WTC11 (cell line): ENCODE measurements at regions not wholly inside any gene's neighbourhood (a gene's known extent, or its start where the extent isn't known, plus 50 kb on each side); places are given as distances from the start of the nearest gene placed in this dataset.

ENCODE experiments used
- ATAC-seq: fragments of 200-7000 bp; cut with Tn5 transposase; 2 replicates; pipeline ENCODE4 v1.10.0; 2021; ENCODE audit warnings: mild to moderate bottlenecking, moderate library complexity
- CTCF ChIA-PET: fragments of 300-600 bp; sonication (Branson Sonifier 250); formaldehyde crosslinking; loops from one replicate; lab custom pipeline; 2021; ENCODE audit warnings: antibody characterized with exemption; lab: Charles Lee
- POLR2A ChIA-PET: fragments of 350-600 bp; sonication (Branson Sonifier 250); formaldehyde crosslinking; loops from one replicate; lab custom pipeline; 2021; ENCODE audit warnings: antibody characterized with exemption; lab: Charles Lee
- DNase-seq: peaks from one replicate; pipeline ENCODE4 v3.0.0; 2021; ENCODE audit warnings: low spot score
- H3K27ac Mint-ChIP-seq: 2 replicates; pipeline ENCODE4 v1.8.0; 2021; ENCODE audit warnings: mixed read lengths
- H3K27me3 Mint-ChIP-seq: 2 replicates; pipeline ENCODE4 v1.8.0; 2021; ENCODE audit warnings: low read depth, mild to moderate bottlenecking, moderate library complexity, mixed read lengths
- H3K36me3 Mint-ChIP-seq: 2 replicates; pipeline ENCODE4 v1.8.0; 2021; ENCODE audit warnings: mixed read lengths
- H3K4me1 Mint-ChIP-seq: 2 replicates; pipeline ENCODE4 v1.8.0; 2022; ENCODE audit warnings: mixed read lengths
- H3K4me3 Mint-ChIP-seq: 2 replicates; pipeline ENCODE4 v1.8.0; 2021; ENCODE audit warnings: mild to moderate bottlenecking, moderate library complexity, mixed read lengths
- H3K9me3 Mint-ChIP-seq: 2 replicates; pipeline ENCODE4 v1.8.0; 2021; ENCODE audit warnings: mixed read lengths
- ATF1 ChIP-seq: sonication (generic); formaldehyde crosslinking; IDR thresholded peaks from 2 replicates; pipeline ENCODE4 v1.8.1; 2023; ENCODE audit warnings: mild to moderate bottlenecking, moderate library complexity, missing genetic modification reagents
- FOXK1 ChIP-seq: sonication (generic); formaldehyde crosslinking; IDR thresholded peaks from 2 replicates; pipeline ENCODE4 v1.8.0; 2022; ENCODE audit warnings: mild to moderate bottlenecking, moderate library complexity, missing genetic modification reagents
- GABPB1 ChIP-seq: sonication (generic); formaldehyde crosslinking; IDR thresholded peaks from 2 replicates; pipeline ENCODE4 v1.8.1; 2023; ENCODE audit warnings: mild to moderate bottlenecking, missing genetic modification reagents
- HMGA2 ChIP-seq: fragments of 250-450 bp; sonication (Bioruptor Pico); IDR thresholded peaks from 2 replicates; pipeline ENCODE4 v1.4.0; 2021; ENCODE audit warnings: mild to moderate bottlenecking, moderate library complexity
- NFE2L1 ChIP-seq: sonication (generic); formaldehyde crosslinking; IDR thresholded peaks from 2 replicates; pipeline ENCODE4 v1.8.1; 2023; ENCODE audit warnings: missing genetic modification reagents
- OVOL2 ChIP-seq: fragments of 250-450 bp; sonication (Bioruptor Pico); IDR thresholded peaks from 2 replicates; pipeline ENCODE4 v1.9.0; 2021; ENCODE audit warnings: mild to moderate bottlenecking, borderline replicate concordance
- SMAD4 ChIP-seq: sonication (generic); formaldehyde crosslinking; IDR thresholded peaks from 2 replicates; pipeline ENCODE4 v1.8.0; 2022; ENCODE audit warnings: mild to moderate bottlenecking, missing genetic modification reagents
- TEAD4 ChIP-seq: sonication (generic); formaldehyde crosslinking; IDR thresholded peaks from 2 replicates; pipeline ENCODE4 v1.8.0; 2022; ENCODE audit warnings: mild to moderate bottlenecking, missing genetic modification reagents
- ZNF219 ChIP-seq: sonication (generic); formaldehyde crosslinking; IDR thresholded peaks from 2 replicates; pipeline ENCODE4 v1.8.0; 2023; ENCODE audit warnings: missing genetic modification reagents, mild to moderate bottlenecking, borderline replicate concordance
- ZNF263 ChIP-seq: sonication (generic); formaldehyde crosslinking; IDR thresholded peaks from 2 replicates; pipeline ENCODE4 v1.8.1; 2022; ENCODE audit warnings: low read depth, mild to moderate bottlenecking, moderate library complexity, missing genetic modification reagents
- ZNF396 ChIP-seq: fragments of 250-450 bp; sonication (Bioruptor Pico); IDR thresholded peaks from 2 replicates; pipeline ENCODE4 v1.8.0; 2021; ENCODE audit warnings: mild to moderate bottlenecking, moderate library complexity, borderline replicate concordance
- ZNF416 ChIP-seq: fragments of 250-450 bp; sonication (Bioruptor Pico); IDR thresholded peaks from 2 replicates; pipeline ENCODE4 v1.9.0; 2021; ENCODE audit warnings: mild to moderate bottlenecking, inconsistent platforms
- ZNF423 ChIP-seq: fragments of 250-450 bp; sonication (Bioruptor Pico); IDR thresholded peaks from 2 replicates; pipeline ENCODE4 v2.1.2; 2022; ENCODE audit warnings: mild to moderate bottlenecking, moderate library complexity
- TF ChIP-seq, protein P1 (sequence below): fragments of 250-450 bp; sonication (Bioruptor Pico); IDR thresholded peaks from 2 replicates; pipeline ENCODE4 v1.9.0; 2021; ENCODE audit warnings: mild to moderate bottlenecking
- TF ChIP-seq, protein P2 (sequence below): fragments of 250-450 bp; sonication (Bioruptor Pico); IDR thresholded peaks from 2 replicates; pipeline ENCODE4 v2.1.2; 2022; ENCODE audit warnings: mild to moderate bottlenecking, moderate library complexity
- TF ChIP-seq, protein P3 (sequence below): sonication (generic); formaldehyde crosslinking; IDR thresholded peaks from 2 replicates; pipeline ENCODE4 v1.8.0; 2023; ENCODE audit warnings: mild to moderate bottlenecking, missing genetic modification reagents
- TF ChIP-seq, protein P4 (sequence below): fragments of 250-450 bp; sonication (Bioruptor Pico); IDR thresholded peaks from 2 replicates; pipeline ENCODE4 v1.9.0; 2021; ENCODE audit warnings: mild to moderate bottlenecking
- TF ChIP-seq, protein P5 (sequence below): sonication (generic); formaldehyde crosslinking; IDR thresholded peaks from 2 replicates; pipeline ENCODE4 v1.8.1; 2022; ENCODE audit warnings: low read depth, mild to moderate bottlenecking, moderate library complexity, missing genetic modification reagents, borderline replicate concordance
- TF ChIP-seq, protein P6 (sequence below): sonication (generic); formaldehyde crosslinking; IDR thresholded peaks from 2 replicates; pipeline ENCODE4 v1.8.1; 2022; ENCODE audit warnings: mild to moderate bottlenecking, missing genetic modification reagents, moderate library complexity, borderline replicate concordance
- TF ChIP-seq, protein P7 (sequence below): sonication (generic); formaldehyde crosslinking; IDR thresholded peaks from 2 replicates; pipeline ENCODE4 v1.8.1; 2023; ENCODE audit warnings: mild to moderate bottlenecking, missing genetic modification reagents, moderate library complexity
- TF ChIP-seq, protein P8 (sequence below): sonication (generic); formaldehyde crosslinking; IDR thresholded peaks from 2 replicates; pipeline ENCODE4 v1.8.0; 2022; ENCODE audit warnings: mild to moderate bottlenecking, missing genetic modification reagents

DNA sequence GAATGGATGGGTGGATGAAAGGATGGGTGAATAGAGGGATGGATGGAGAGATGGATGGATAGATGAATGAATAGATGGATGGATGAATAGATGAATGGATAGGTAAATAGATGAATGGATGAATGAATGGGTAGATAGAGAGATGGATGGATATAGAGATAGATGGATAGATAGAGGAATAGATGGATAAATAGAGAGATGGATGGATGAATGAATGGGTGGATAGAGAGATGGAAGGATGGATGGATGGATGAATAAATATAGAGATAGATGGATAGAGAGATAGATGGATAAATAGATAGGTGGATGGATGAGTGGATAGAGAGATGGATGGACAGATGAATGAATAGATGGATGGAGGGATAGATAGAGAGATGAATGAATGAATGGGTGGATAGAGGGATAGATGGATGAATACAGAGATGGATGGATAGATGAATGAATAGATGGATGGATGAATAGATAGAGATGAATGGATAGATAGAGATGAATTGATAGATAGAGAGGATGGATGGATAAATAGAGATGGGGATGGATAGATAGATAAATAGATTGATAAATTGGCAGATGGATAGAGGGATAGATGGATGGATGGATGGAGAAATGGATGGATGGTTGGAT lies 106.7 kb upstream of the SOX1 start (continued):
- TF ChIP-seq, protein P1, sequence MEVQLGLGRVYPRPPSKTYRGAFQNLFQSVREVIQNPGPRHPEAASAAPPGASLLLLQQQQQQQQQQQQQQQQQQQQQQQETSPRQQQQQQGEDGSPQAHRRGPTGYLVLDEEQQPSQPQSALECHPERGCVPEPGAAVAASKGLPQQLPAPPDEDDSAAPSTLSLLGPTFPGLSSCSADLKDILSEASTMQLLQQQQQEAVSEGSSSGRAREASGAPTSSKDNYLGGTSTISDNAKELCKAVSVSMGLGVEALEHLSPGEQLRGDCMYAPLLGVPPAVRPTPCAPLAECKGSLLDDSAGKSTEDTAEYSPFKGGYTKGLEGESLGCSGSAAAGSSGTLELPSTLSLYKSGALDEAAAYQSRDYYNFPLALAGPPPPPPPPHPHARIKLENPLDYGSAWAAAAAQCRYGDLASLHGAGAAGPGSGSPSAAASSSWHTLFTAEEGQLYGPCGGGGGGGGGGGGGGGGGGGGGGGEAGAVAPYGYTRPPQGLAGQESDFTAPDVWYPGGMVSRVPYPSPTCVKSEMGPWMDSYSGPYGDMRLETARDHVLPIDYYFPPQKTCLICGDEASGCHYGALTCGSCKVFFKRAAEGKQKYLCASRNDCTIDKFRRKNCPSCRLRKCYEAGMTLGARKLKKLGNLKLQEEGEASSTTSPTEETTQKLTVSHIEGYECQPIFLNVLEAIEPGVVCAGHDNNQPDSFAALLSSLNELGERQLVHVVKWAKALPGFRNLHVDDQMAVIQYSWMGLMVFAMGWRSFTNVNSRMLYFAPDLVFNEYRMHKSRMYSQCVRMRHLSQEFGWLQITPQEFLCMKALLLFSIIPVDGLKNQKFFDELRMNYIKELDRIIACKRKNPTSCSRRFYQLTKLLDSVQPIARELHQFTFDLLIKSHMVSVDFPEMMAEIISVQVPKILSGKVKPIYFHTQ (CRISPR knock-in tag) = no peak
- no peak for TF ChIP-seq FOXK1 (CRISPR knock-in tag)

DNA sequence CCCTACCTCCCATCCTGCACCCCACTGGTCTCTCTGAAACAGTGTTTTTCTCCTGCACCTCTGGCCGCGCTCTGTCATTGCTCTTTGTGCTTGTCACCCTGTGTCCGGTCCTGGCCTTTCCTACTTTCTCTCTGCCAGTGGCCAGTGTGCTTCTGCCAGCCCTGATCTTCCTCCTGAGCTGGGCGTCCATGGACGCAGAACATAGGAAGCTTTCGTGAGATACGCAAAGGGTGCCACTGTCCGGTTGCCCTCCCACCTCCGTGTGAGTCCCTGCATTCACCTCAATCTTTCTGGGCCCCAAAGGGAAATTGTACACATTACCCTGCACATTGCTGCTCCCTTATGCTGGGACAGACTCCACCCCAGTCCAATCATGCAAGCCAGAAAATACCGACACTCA lies 105.7 kb upstream of the SOX1 start:
- CTCF ChIA-PET = no interaction called here
- Mint-ChIP-seq H3K27ac (no peak overlapping the region), H3K27me3 (0 out of 2 replicates have a peak, but pooled peaks cover 3% of the 10 kb centered on the region), H3K4me1 (no peaks in the 10 kb centered on the region), H3K4me3 (no peak overlapping the region), H3K9me3 (no peaks in the 10 kb centered on the region), H3K36me3 (no peaks in the 10 kb centered on the region)
- POLR2A ChIA-PET = no interaction called here
- TF ChIP-seq, protein P2, sequence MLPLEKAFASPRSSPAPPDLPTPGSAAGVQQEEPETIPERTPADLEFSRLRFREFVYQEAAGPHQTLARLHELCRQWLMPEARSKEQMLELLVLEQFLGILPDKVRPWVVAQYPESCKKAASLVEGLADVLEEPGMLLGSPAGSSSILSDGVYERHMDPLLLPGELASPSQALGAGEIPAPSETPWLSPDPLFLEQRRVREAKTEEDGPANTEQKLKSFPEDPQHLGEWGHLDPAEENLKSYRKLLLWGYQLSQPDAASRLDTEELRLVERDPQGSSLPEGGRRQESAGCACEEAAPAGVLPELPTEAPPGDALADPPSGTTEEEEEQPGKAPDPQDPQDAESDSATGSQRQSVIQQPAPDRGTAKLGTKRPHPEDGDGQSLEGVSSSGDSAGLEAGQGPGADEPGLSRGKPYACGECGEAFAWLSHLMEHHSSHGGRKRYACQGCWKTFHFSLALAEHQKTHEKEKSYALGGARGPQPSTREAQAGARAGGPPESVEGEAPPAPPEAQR = no peak
- TF ChIP-seq ZNF396 (CRISPR knock-in tag) (no peak), ZNF416 (CRISPR knock-in tag) (no peak), HMGA2 (CRISPR knock-in tag) (no peak), NFE2L1 (CRISPR knock-in tag) (no peak), ATF1 (CRISPR knock-in tag) (no peak), ZNF219 (CRISPR knock-in tag) (no peak), ZNF263 (CRISPR knock-in tag) (no peak)
- TF ChIP-seq, protein P3, sequence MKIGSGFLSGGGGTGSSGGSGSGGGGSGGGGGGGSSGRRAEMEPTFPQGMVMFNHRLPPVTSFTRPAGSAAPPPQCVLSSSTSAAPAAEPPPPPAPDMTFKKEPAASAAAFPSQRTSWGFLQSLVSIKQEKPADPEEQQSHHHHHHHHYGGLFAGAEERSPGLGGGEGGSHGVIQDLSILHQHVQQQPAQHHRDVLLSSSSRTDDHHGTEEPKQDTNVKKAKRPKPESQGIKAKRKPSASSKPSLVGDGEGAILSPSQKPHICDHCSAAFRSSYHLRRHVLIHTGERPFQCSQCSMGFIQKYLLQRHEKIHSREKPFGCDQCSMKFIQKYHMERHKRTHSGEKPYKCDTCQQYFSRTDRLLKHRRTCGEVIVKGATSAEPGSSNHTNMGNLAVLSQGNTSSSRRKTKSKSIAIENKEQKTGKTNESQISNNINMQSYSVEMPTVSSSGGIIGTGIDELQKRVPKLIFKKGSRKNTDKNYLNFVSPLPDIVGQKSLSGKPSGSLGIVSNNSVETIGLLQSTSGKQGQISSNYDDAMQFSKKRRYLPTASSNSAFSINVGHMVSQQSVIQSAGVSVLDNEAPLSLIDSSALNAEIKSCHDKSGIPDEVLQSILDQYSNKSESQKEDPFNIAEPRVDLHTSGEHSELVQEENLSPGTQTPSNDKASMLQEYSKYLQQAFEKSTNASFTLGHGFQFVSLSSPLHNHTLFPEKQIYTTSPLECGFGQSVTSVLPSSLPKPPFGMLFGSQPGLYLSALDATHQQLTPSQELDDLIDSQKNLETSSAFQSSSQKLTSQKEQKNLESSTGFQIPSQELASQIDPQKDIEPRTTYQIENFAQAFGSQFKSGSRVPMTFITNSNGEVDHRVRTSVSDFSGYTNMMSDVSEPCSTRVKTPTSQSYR (CRISPR knock-in tag) = no peak
- TF ChIP-seq, protein P4, sequence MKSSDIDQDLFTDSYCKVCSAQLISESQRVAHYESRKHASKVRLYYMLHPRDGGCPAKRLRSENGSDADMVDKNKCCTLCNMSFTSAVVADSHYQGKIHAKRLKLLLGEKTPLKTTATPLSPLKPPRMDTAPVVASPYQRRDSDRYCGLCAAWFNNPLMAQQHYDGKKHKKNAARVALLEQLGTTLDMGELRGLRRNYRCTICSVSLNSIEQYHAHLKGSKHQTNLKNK (CRISPR knock-in tag) = no peak
- ATAC-seq = no peak
- DNase-seq = no peak

DNA sequence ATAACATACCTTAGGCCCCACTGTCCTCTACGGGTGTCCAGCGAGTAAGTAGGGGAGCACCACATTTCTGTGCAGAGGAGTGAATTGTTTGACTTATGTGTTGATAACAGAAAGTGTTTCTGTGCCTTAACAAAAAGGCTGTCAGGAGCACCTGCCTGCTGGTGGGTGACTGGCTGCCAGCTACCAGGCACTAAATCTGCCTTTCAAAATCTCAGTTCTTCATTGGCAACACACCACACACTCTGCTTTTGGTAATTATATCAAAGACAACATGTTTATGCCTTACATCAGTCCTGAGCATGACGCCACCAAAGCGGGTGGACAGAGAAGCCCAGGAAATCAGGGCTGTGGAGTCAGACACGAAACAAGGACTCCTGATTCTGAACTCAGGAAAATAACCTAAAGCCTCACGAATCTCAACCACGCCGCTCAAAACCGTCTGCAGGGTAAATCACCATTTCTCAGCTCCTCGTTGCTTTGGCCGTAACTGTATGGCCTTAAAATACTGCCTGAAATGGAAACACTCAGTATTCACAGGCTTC lies 105.2 kb upstream of the SOX1 start:
- Mint-ChIP-seq H3K9me3 (no peaks in the 10 kb centered on the region), H3K36me3 (no peaks in the 10 kb centered on the region), H3K4me1 (no peaks in the 10 kb centered on the region), H3K27me3 (0 out of 2 replicates have a peak, but pooled peaks cover 3% of the 10 kb centered on the region), H3K4me3 (no peak overlapping the region), H3K27ac (no peak overlapping the region)
- ATAC-seq = no peak
- POLR2A ChIA-PET = no interaction called here
- DNase-seq = no peak
- CTCF ChIA-PET = no interaction called here
- TF ChIP-seq, protein P5, sequence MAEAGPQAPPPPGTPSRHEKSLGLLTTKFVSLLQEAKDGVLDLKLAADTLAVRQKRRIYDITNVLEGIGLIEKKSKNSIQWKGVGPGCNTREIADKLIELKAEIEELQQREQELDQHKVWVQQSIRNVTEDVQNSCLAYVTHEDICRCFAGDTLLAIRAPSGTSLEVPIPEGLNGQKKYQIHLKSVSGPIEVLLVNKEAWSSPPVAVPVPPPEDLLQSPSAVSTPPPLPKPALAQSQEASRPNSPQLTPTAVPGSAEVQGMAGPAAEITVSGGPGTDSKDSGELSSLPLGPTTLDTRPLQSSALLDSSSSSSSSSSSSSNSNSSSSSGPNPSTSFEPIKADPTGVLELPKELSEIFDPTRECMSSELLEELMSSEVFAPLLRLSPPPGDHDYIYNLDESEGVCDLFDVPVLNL (CRISPR knock-in tag) = no peak
- TF ChIP-seq, protein P6, sequence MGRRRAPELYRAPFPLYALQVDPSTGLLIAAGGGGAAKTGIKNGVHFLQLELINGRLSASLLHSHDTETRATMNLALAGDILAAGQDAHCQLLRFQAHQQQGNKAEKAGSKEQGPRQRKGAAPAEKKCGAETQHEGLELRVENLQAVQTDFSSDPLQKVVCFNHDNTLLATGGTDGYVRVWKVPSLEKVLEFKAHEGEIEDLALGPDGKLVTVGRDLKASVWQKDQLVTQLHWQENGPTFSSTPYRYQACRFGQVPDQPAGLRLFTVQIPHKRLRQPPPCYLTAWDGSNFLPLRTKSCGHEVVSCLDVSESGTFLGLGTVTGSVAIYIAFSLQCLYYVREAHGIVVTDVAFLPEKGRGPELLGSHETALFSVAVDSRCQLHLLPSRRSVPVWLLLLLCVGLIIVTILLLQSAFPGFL (CRISPR knock-in tag) = no peak
- TF ChIP-seq OVOL2 = no peak
- TF ChIP-seq, protein P7, sequence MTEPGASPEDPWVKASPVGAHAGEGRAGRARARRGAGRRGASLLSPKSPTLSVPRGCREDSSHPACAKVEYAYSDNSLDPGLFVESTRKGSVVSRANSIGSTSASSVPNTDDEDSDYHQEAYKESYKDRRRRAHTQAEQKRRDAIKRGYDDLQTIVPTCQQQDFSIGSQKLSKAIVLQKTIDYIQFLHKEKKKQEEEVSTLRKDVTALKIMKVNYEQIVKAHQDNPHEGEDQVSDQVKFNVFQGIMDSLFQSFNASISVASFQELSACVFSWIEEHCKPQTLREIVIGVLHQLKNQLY (CRISPR knock-in tag) = no peak
- TF ChIP-seq NFE2L1 (CRISPR knock-in tag) = no peak
- TF ChIP-seq, protein P8, sequence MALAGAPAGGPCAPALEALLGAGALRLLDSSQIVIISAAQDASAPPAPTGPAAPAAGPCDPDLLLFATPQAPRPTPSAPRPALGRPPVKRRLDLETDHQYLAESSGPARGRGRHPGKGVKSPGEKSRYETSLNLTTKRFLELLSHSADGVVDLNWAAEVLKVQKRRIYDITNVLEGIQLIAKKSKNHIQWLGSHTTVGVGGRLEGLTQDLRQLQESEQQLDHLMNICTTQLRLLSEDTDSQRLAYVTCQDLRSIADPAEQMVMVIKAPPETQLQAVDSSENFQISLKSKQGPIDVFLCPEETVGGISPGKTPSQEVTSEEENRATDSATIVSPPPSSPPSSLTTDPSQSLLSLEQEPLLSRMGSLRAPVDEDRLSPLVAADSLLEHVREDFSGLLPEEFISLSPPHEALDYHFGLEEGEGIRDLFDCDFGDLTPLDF = no peak
- no peak for TF ChIP-seq GABPB1 (CRISPR knock-in tag)
- no peak for TF ChIP-seq TEAD4 (CRISPR knock-in tag)
- no peak for TF ChIP-seq SMAD4 (CRISPR knock-in tag)
- no peak for TF ChIP-seq ZNF423 (CRISPR knock-in tag)
